Common myeloid progenitor, CD34-positive (primary cell): ENCODE measurements at regions not wholly inside any gene's neighbourhood (a gene's known extent, or its start where the extent isn't known, plus 50 kb on each side); places are given as distances from the start of the nearest gene placed in this dataset.

Source experiments
- CTCF ChIA-PET: fragments of 350-600 bp; sonication (Branson Sonifier 250); formaldehyde crosslinking; loops from one replicate; lab custom pipeline; 2021; ENCODE audit warnings: antibody characterized with exemption; lab: Charles Lee
- POLR2A ChIA-PET: fragments of 350-600 bp; sonication (Branson Sonifier 250); formaldehyde crosslinking; loops from one replicate; lab custom pipeline; 2021; ENCODE audit warnings: antibody characterized with exemption; lab: Charles Lee
- DNase-seq, 3 donors: peaks; one replicate each; pipeline versions ENCODE4 v3.0.0 to v3.0.0-alpha.2; 2013
- H3K27ac ChIP-seq, 2 experiments: 1 replicate in 1 of 2; 2 replicates in 1 of 2; pipeline ENCODE4 v1.7.0; 2013; ENCODE audit warnings: inconsistent platforms in 2 of 2, low read length in 2 of 2, mild to moderate bottlenecking in 2 of 2, low read depth in 1 of 2, moderate library complexity in 1 of 2; ENCODE audit not compliant: severe bottlenecking in 2 of 2, insufficient read depth in 1 of 2, poor library complexity in 1 of 2
- H3K27me3 ChIP-seq, 5 experiments: replicated peaks in 2 of 5; 1 replicate in 3 of 5; 2 replicates in 2 of 5; pipeline versions ENCODE4 v1.6.1 to v1.7.0; 2013; ENCODE audit warnings: low read length in 4 of 5, mild to moderate bottlenecking in 2 of 5, moderate library complexity in 2 of 5, inconsistent platforms in 1 of 5; ENCODE audit not compliant: insufficient read depth in 5 of 5, control insufficient read depth in 4 of 5
- H3K36me3 ChIP-seq, 4 experiments: 1 replicate in 2 of 4; 2 replicates in 2 of 4; pipeline versions ENCODE4 v1.6.1 to v1.7.0; 2013; ENCODE audit warnings: low read length in 3 of 4, control low read depth in 1 of 4, mild to moderate bottlenecking in 1 of 4; ENCODE audit not compliant: control insufficient read depth in 4 of 4, insufficient read depth in 4 of 4
- H3K4me1 ChIP-seq, 4 experiments: 1 replicate in 3 of 4; 2 replicates in 1 of 4; pipeline versions ENCODE4 v1.6.1 to v1.7.1; 2013; ENCODE audit warnings: low read length in 3 of 4, mild to moderate bottlenecking in 3 of 4, control low read depth in 1 of 4, inconsistent platforms in 1 of 4, moderate library complexity in 1 of 4; ENCODE audit not compliant: control insufficient read depth in 4 of 4, insufficient read depth in 4 of 4; ENCODE audit errors: control extremely low read depth in 1 of 4
- H3K4me3 ChIP-seq, 7 experiments: 1 replicate in 4 of 7; 2 replicates in 3 of 7; pipeline versions ENCODE4 v1.5.1 to v1.7.0; 2013; ENCODE audit warnings: mild to moderate bottlenecking in 7 of 7, low read length in 6 of 7, moderate library complexity in 6 of 7, inconsistent platforms in 2 of 7, low read depth in 2 of 7, control low read depth in 1 of 7; ENCODE audit not compliant: insufficient read depth in 4 of 7, control insufficient read depth in 1 of 7; ENCODE audit errors: extremely low read depth in 1 of 7
- H3K9me3 ChIP-seq, 5 experiments: 1 replicate in 4 of 5; 2 replicates in 1 of 5; pipeline versions ENCODE4 v1.6.1 to v1.7.1; 2013; ENCODE audit warnings: low read length in 4 of 5, mild to moderate bottlenecking in 2 of 5, inconsistent platforms in 1 of 5, low read depth in 1 of 5, moderate library complexity in 1 of 5; ENCODE audit not compliant: control insufficient read depth in 4 of 5, insufficient read depth in 2 of 5; ENCODE audit errors: control extremely low read depth in 1 of 5
- whole genome bisulfite sequencing: methylation state at CpG from one replicate; pipeline ENCODE4 v1.1.5; 2013; ENCODE audit not compliant: insufficient coverage; 5-methylcytosine and 5-hydroxymethylcytosine counted together

- no peak overlapping the region for H3K4me3 ChIP-seq
- no peak overlapping the region for H3K27ac ChIP-seq
- 100% methylated on average over 1 of the region's 3 CpGs for WGBS
- H3K4me1 ChIP-seq: no peaks in the 10 kb centered on the region
- H3K36me3 ChIP-seq: no peaks in the 10 kb centered on the region
- no peaks in the 10 kb centered on the region for H3K9me3 ChIP-seq
- no peak for DNase-seq
- CTCF ChIA-PET: no interaction called here
- H3K27me3 ChIP-seq: no peaks in the 10 kb centered on the region
- POLR2A ChIA-PET: no interaction called here
Observed at GRCh38 chr4:11153171-11153750, 275.4 kb downstream of the HS3ST1 start.

GRCh38 chr4:11152684-11153083 is 276.0 kb downstream of the HS3ST1 start:
- ChIA-PET CTCF (no interaction called here), POLR2A (no interaction called here)
- H3K27ac ChIP-seq: no peak overlapping the region
- no peaks in the 10 kb centered on the region for H3K9me3 ChIP-seq
- WGBS: 93% methylated on average over 1 of the region's 2 CpGs
- DNase-seq: no peak
- H3K36me3 ChIP-seq: no peaks in the 10 kb centered on the region
- no peaks in the 10 kb centered on the region for H3K27me3 ChIP-seq
- H3K4me1 ChIP-seq: no peaks in the 10 kb centered on the region
- H3K4me3 ChIP-seq: no peak overlapping the region

GRCh38 chr4:11151500-11151899 is 277.2 kb downstream of the HS3ST1 start:
- no peaks in the 10 kb centered on the region for H3K36me3 ChIP-seq
- H3K9me3 ChIP-seq: no peaks in the 10 kb centered on the region
- POLR2A ChIA-PET: no interaction called here
- CTCF ChIA-PET: interaction anchor here (1.3 kb wide), 1 partner anchor 25 kb away, joined by 3 read pairs; no protein-coding TSS in a partner anchor
- no peak overlapping the region for H3K4me3 ChIP-seq
- DNase-seq: no peak
- no peaks in the 10 kb centered on the region for H3K4me1 ChIP-seq
- WGBS: 100% methylated on average over 1 of the region's 5 CpGs
- no peak overlapping the region for H3K27ac ChIP-seq
- H3K27me3 ChIP-seq: no peaks in the 10 kb centered on the region

- POLR2A ChIA-PET: no interaction called here
- H3K9me3 ChIP-seq: no peaks in the 10 kb centered on the region
- DNase-seq: peak in 2 of 3 donors; percentile 9 to 17
- CTCF ChIA-PET: no interaction called here
- no peaks in the 10 kb centered on the region for H3K4me1 ChIP-seq
- no CpG with 5 or more reads among the region's 4 CpGs for WGBS
- H3K27ac ChIP-seq: no peak overlapping the region
- no peaks in the 10 kb centered on the region for H3K27me3 ChIP-seq
- no peaks in the 10 kb centered on the region for H3K36me3 ChIP-seq
- H3K4me3 ChIP-seq: no peak overlapping the region
Observed at GRCh38 chr4:11149612-11150259, 279.0 kb downstream of the HS3ST1 start.

- no peaks in the 10 kb centered on the region for H3K36me3 ChIP-seq
- no peaks in the 10 kb centered on the region for H3K4me1 ChIP-seq
- no peak overlapping the region for H3K4me3 ChIP-seq
- no peak for DNase-seq
- CTCF ChIA-PET: no interaction called here
- no peaks in the 10 kb centered on the region for H3K27me3 ChIP-seq
- H3K9me3 ChIP-seq: peaks cover 0 to 4% (median 0%) of the 10 kb centered on the region in 5 experiments
- WGBS: no CpG with 5 or more reads among the region's 1 CpG
- H3K27ac ChIP-seq: no peak overlapping the region
- POLR2A ChIA-PET: no interaction called here
Observed at GRCh38 chr4:11139871-11140270, 288.8 kb downstream of the HS3ST1 start.

- H3K36me3 ChIP-seq: no peaks in the 10 kb centered on the region
- H3K9me3 ChIP-seq: peaks cover 0 to 4% (median 0%) of the 10 kb centered on the region in 5 experiments
- WGBS: no CpG with 5 or more reads among the region's 1 CpG
- no peaks in the 10 kb centered on the region for H3K4me1 ChIP-seq
- no peaks in the 10 kb centered on the region for H3K27me3 ChIP-seq
- POLR2A ChIA-PET: no interaction called here
- DNase-seq: no peak
- CTCF ChIA-PET: no interaction called here
- no peak overlapping the region for H3K27ac ChIP-seq
- no peak overlapping the region for H3K4me3 ChIP-seq
Observed at GRCh38 chr4:11138964-11139363, 289.7 kb downstream of the HS3ST1 start.

- no peak for DNase-seq
- H3K4me3 ChIP-seq: no peak overlapping the region
- H3K27ac ChIP-seq: no peak overlapping the region
- ChIA-PET CTCF (no interaction called here), POLR2A (no interaction called here)
- no peaks in the 10 kb centered on the region for H3K36me3 ChIP-seq
- H3K9me3 ChIP-seq: peaks cover 0 to 6% (median 4%) of the 10 kb centered on the region in 5 experiments
- peaks cover 0 to 2% (median 0%) of the 10 kb centered on the region in 4 experiments for H3K4me1 ChIP-seq
- no peaks in the 10 kb centered on the region for H3K27me3 ChIP-seq
Observed at GRCh38 chr4:11134705-11135104, 294.0 kb downstream of the HS3ST1 start.
